HepG2 (cell line): ENCODE measurements at regions not wholly inside any gene's neighbourhood (a gene's known extent, or its start where the extent isn't known, plus 50 kb on each side); places are given as distances from the start of the nearest gene placed in this dataset.

Experiments used
- ATAC-seq: fragments of 200-7000 bp; cut with Tn5 transposase; 3 replicates; pipeline ENCODE4 v1.9.1; 2020; ENCODE audit warnings: mild to moderate bottlenecking, moderate library complexity
- BruUV-seq: library from RNA; stranded (reverse); fragments of 400-500 nt; replicated peaks from 2 replicates; lab custom pipeline; 2021; lab: Mats Ljungman, UMichigan
- CTCF ChIA-PET: fragments of 300-600 bp; formaldehyde crosslinking; extraction: SDS; loops from one replicate; lab custom pipeline; 2021; ENCODE audit warnings: low total read pairs, inconsistent platforms, low intra/inter-chr PET ratio; lab: Yijun Ruan, JAX
- POLR2A ChIA-PET: fragments of 350-600 bp; sonication (Branson Sonifier 250); formaldehyde crosslinking; loops from one replicate; lab custom pipeline; 2020; ENCODE audit warnings: antibody characterized with exemption, inconsistent platforms; lab: Yijun Ruan, JAX
- DNase-seq: peaks from one replicate; pipeline ENCODE4 v3.0.0-alpha.2; 2015; ENCODE audit warnings: low spot score
- FAIRE-seq: peaks from 3 replicates; lab custom pipeline; 2011; peaks lifted over from hg19 to GRCh38; lab: Jason Lieb, UNC
- H2AFZ ChIP-seq: one replicate; pipeline ENCODE4 v1.6.1; 2011; ENCODE audit warnings: low read length, inconsistent platforms
- H3K27ac ChIP-seq: fragments of 300-600 bp; 3 replicates; pipeline ENCODE4 v1.8.0; 2011; ENCODE audit warnings: mixed run types, mild to moderate bottlenecking, mixed read lengths, low read length, inconsistent platforms; ENCODE audit not compliant: insufficient read depth; ENCODE audit errors: extremely low read length
- H3K27me3 ChIP-seq, 2 experiments: fragments of 200-600 bp in 1 of 2; 2 replicates in 1 of 2; 3 replicates in 1 of 2; pipeline versions ENCODE4 v1.6.0 to v1.8.0; 2011; ENCODE audit warnings: low read length in 2 of 2, mild to moderate bottlenecking in 2 of 2, moderate library complexity in 2 of 2, inconsistent platforms in 1 of 2; ENCODE audit not compliant: insufficient read depth in 2 of 2, control insufficient read depth in 1 of 2
- H3K36me3 ChIP-seq, 2 experiments: fragments of 200-600 bp in 1 of 2; replicated peaks in 1 of 2; 2 replicates in 1 of 2; 3 replicates in 1 of 2; pipeline versions ENCODE4 v1.5.1 to v1.8.0; 2011; ENCODE audit warnings: low read length in 2 of 2, inconsistent platforms in 1 of 2; ENCODE audit not compliant: insufficient read depth in 2 of 2, control insufficient read depth in 1 of 2
- H3K4me1 ChIP-seq: 2 replicates; pipeline ENCODE4 v1.5.1; 2012; ENCODE audit warnings: low read length, inconsistent platforms; ENCODE audit not compliant: insufficient read depth
- H3K4me2 ChIP-seq: 2 replicates; pipeline ENCODE4 v1.6.0; 2011; ENCODE audit warnings: low read depth, low read length, inconsistent platforms
- H3K4me3 ChIP-seq, 3 experiments: fragments of 200-600 bp in 1 of 3; sonication (generic), shearing (Covaris generic) in 1 of 3; replicated peaks in 1 of 3; 2 replicates each; pipeline ENCODE4 v1.5.1; 2011 to 2016; ENCODE audit warnings: low read length in 3 of 3, inconsistent platforms in 2 of 3, low read depth in 2 of 3, mild to moderate bottlenecking in 2 of 3, control low read depth in 1 of 3, mixed read lengths in 1 of 3; ENCODE audit not compliant: insufficient read depth in 1 of 3
- H3K79me2 ChIP-seq: one replicate; pipeline ENCODE4 v1.6.1; 2011; ENCODE audit warnings: low read length, inconsistent platforms; ENCODE audit not compliant: insufficient read depth
- H3K9ac ChIP-seq: 2 replicates; pipeline ENCODE4 v1.6.0; 2011; ENCODE audit warnings: mild to moderate bottlenecking, low read depth, low read length, inconsistent platforms; ENCODE audit not compliant: insufficient read depth
- H3K9me3 ChIP-seq: 2 replicates; pipeline ENCODE4 v1.5.1; 2012; ENCODE audit warnings: mild to moderate bottlenecking, low read length
- H4K20me1 ChIP-seq: 2 replicates; pipeline ENCODE4 v1.6.0; 2011; ENCODE audit warnings: inconsistent platforms, mild to moderate bottlenecking, low read length, moderate library complexity; ENCODE audit not compliant: insufficient read depth
- ASH2L ChIP-seq: fragments of 300-600, 200-600 bp; sonication (generic); IDR thresholded peaks from 2 replicates; pipeline ENCODE4 v1.7.0; 2017; ENCODE audit warnings: low read depth, mild to moderate bottlenecking, moderate library complexity, mixed read lengths, low read length; ENCODE audit not compliant: insufficient read length
- EHMT2 ChIP-seq: fragments of 200-600 bp; sonication (generic); IDR thresholded peaks from 2 replicates; pipeline ENCODE4 v1.7.0; 2017; ENCODE audit warnings: antibody characterized with exemption, low read depth, low read length, borderline replicate concordance
- ELF3 ChIP-seq: IDR thresholded peaks from 2 replicates; pipeline ENCODE4 v1.6.1; 2016; ENCODE audit warnings: missing genetic modification reagents, missing compliant biosample characterization
- FOSL2 ChIP-seq: sonication (generic); formaldehyde crosslinking; IDR thresholded peaks from 2 replicates; pipeline ENCODE4 v1.4.0; 2020; ENCODE audit warnings: missing genetic modification reagents
- HDAC6 ChIP-seq: fragments of 200-600 bp; sonication (generic); IDR thresholded peaks from 2 replicates; pipeline ENCODE4 v1.7.0; 2017; ENCODE audit warnings: mild to moderate bottlenecking, antibody characterized with exemption, low read length, low read depth
- MATR3 ChIP-seq: sonication (generic); formaldehyde crosslinking; IDR thresholded peaks from 2 replicates; pipeline ENCODE4 v1.4.0; 2020; ENCODE audit warnings: missing genetic modification reagents
- NCOA2 ChIP-seq: sonication (generic); formaldehyde crosslinking; IDR thresholded peaks from 2 replicates; pipeline ENCODE4 v1.8.0; 2022; ENCODE audit warnings: inconsistent platforms
- PRPF4 ChIP-seq: fragments of 200-400 bp; formaldehyde crosslinking; IDR thresholded peaks from 2 replicates; pipeline ENCODE4 v1.6.1; 2016; ENCODE audit warnings: low read length, low read depth; ENCODE audit not compliant: poor library complexity, severe bottlenecking
- SAFB2 ChIP-seq: sonication (generic); formaldehyde crosslinking; IDR thresholded peaks from 2 replicates; pipeline ENCODE4 v1.5.1; 2020; ENCODE audit warnings: missing genetic modification reagents, low read depth, mild to moderate bottlenecking, borderline replicate concordance
- SMAD1 ChIP-seq: sonication (generic); formaldehyde crosslinking; IDR thresholded peaks from 2 replicates; pipeline ENCODE4 v1.4.0; 2020; ENCODE audit warnings: missing genetic modification reagents, low read depth, mild to moderate bottlenecking, borderline replicate concordance
- ZBTB43 ChIP-seq: sonication (generic); formaldehyde crosslinking; conservative IDR thresholded peaks from 2 replicates; pipeline ENCODE4 v1.4.0; 2020; ENCODE audit warnings: missing genetic modification reagents
- ZEB1 ChIP-seq: IDR thresholded peaks from 2 replicates; pipeline ENCODE4 v1.6.1; 2012; ENCODE audit warnings: mild to moderate bottlenecking, low read depth, inconsistent platforms; ENCODE audit not compliant: insufficient replicate concordance
- ZNF18 ChIP-seq: sonication (generic); formaldehyde crosslinking; IDR thresholded peaks from 2 replicates; pipeline ENCODE4 v1.8.0; 2022; ENCODE audit warnings: mild to moderate bottlenecking, missing genetic modification reagents; ENCODE audit not compliant: insufficient replicate concordance
- ZNF629 ChIP-seq: sonication (generic); formaldehyde crosslinking; conservative IDR thresholded peaks from 2 replicates; pipeline ENCODE4 v1.5.0; 2020; ENCODE audit warnings: missing genetic modification reagents
- ZNF670 ChIP-seq: sonication (generic); formaldehyde crosslinking; IDR thresholded peaks from 2 replicates; pipeline ENCODE4 v1.8.0; 2022; ENCODE audit warnings: mild to moderate bottlenecking, missing genetic modification reagents, borderline replicate concordance
- ZSCAN5A ChIP-seq: sonication (generic); formaldehyde crosslinking; IDR thresholded peaks from 2 replicates; pipeline ENCODE4 v1.8.0; 2022; ENCODE audit warnings: mild to moderate bottlenecking, missing genetic modification reagents, borderline replicate concordance
- WGBS: methylation state at CpG from one replicate; pipeline ENCODE4 v1.1.6; 2017; ENCODE audit warnings: low lambda C conversion rate; 5-methylcytosine and 5-hydroxymethylcytosine counted together
- in situ Hi-C: cut with HindIII; loops from 2 replicates; pipeline ENCODE4 v1.10.0; 2017; ENCODE audit warnings: low pct_unique_long_range_greater_than_20kb; ENCODE audit not compliant: extremely low pct_ligation_motif_present
- intact Hi-C: fragments of 100-400 bp; cut with micrococcal nuclease; formaldehyde crosslinking; loops from one replicate; pipeline ENCODE4 v1.10.0; 2022; ENCODE audit not compliant: unreplicated experiment

DNA sequence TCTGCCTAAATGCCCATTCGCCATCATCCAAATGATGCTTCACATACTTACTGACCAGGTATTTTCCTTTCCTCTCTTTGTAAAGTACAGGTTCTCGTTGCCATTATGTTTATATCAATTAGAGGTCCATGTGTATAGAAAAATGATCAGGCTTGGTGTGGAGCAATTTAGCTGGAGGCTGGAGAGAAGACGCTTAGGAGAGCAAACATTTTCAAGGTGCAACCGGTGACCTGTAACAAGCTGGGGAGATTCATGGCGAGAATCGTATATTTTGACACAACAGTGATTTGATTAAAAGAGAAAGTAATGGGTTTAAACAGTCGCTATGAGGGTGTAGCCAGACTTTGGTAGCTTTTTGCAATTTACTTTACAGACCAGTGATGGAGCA, 170.9 kb upstream of the TBCA start (continued):
- TF ChIP-seq ZSCAN5A (CRISPR knock-in tag): no peak
- TF ChIP-seq ZNF629 (CRISPR knock-in tag): no peak
- TF ChIP-seq SAFB2 (CRISPR knock-in tag): no peak

DNA sequence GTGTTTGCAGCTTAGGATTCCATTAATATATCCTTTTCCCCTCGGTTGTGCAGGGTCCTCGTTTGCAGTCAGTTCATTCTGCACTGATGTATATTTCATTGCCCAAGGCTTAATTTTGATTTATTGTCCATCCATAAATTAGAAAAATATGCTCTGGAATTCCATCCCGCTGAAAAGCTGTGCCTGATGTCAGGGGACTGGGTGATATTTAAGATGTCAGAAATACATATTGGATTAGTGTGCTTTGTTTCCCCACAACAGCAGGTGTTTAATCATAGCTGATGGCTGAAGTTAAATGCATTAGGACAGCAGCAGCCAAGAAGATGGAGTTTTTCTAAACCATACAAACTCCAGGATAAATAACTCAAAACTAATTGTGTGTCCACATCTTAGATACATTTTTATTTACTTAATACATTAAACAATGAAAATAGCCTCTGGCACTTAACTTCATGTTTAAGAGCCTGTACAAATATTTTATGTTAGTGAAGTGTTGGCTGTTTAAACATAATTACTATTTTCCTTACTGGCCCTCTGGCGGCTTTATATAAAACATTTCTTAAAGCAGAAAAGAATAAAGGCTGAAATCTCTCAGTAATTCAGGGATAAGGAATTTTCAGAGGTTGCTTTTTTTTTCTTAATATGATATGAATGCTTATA, 170.4 kb upstream of the TBCA start:
- no peaks in the 10 kb centered on the region for H3K4me1 ChIP-seq
- no peak for DNase-seq
- TF ChIP-seq NCOA2 (CRISPR knock-in tag) (no peak), HDAC6 (no peak), ZEB1 (no peak), FOSL2 (CRISPR knock-in tag) (no peak), ELF3 (no peak), EHMT2 (no peak), PRPF4 (no peak), MATR3 (CRISPR knock-in tag) (no peak), ZNF670 (CRISPR knock-in tag) (no peak), ZNF18 (CRISPR knock-in tag) (no peak), ZBTB43 (CRISPR knock-in tag) (no peak), ASH2L (no peak), SMAD1 (no peak)

More for the DNA sequence above, 170.4 kb upstream of the TBCA start:
- Histone ChIP-seq H3K79me2 (no peaks in the 10 kb centered on the region), H3K9ac (no peak overlapping the region), H3K36me3 (no peaks in the 10 kb centered on the region), H4K20me1 (no peaks in the 10 kb centered on the region), H3K9me3 (no peaks in the 10 kb centered on the region), H3K27me3 (peaks cover 0 to 1% of the 10 kb centered on the region in 2 experiments; a peak in 2 of 5 replicates), H2AFZ (no peak overlapping the region), H3K4me2 (no peak overlapping the region), H3K27ac (no peak overlapping the region), H3K4me3 (no peak overlapping the region)
- ATAC-seq (no peak), FAIRE-seq (no peak)
- POLR2A ChIA-PET: no interaction called here
- intact Hi-C loops: no loop called here
- in situ Hi-C loops: no loop called here
- BruUV-seq: no TSS peak
- WGBS: 21% methylated on average over 4 of the region's 4 CpGs
- CTCF ChIA-PET: no interaction called here
